ENCODE measurements at regions not wholly inside any gene's neighbourhood (a gene's known extent, or its start where the extent isn't known, plus 50 kb on each side); places are given as distances from the start of the nearest gene placed in this dataset.
A peak's percentile ranks its signal among the peaks of the same experiment; 100 is the strongest.

DNA sequence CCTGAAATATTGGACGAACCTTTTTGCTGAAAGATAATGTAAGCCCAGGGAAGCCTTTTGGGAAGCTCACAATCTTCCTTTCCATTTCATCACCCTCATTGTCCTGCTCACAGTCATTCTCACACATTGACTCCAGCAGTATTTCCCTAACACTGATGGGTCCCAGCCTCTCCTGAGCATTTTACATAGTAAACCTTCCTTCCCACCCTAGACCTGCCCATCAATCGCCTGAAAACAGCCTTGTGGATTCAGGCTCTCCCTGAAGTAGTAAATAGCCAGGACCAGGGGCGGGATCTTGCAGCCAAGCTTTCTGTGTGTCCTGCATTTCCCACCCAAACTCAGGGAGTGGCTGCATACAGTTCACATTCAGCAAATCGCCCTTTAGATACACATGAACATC is 149.9 kb downstream of the CYRIA start:
- 67 to 71% methylated on average over 4 of the region's 4 CpGs for WGBS, 2 donors

DNA sequence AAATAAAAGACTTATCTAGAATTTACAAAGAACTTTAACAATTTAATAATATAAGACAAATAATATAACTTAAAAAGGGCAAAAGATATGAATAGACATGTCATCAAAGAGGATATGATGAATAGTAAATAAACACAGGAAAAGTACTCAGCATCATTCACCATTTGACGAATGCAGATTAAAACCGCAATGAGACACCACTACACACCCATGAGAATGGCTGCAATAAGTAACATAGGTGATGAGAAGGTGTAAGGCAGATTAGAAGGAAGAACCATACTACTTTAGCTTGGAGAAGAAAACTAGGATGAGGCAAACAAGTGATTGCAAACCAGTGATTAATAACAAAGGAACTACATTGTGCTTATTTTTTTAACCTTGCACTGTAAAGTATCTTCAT is 152.0 kb downstream of the CYRIA start:
- WGBS, 2 donors = 51 to 55% methylated on average over 2 of the region's 2 CpGs
- H3K4me3 ChIP-seq (ENCODE audit: low read depth in 1 of 2, low read length in 2 of 2) = no peak overlapping the region

More for the DNA sequence above, 149.9 kb downstream of the CYRIA start:
- no peak overlapping the region for H3K4me3 ChIP-seq (ENCODE audit: low read depth in 1 of 2, low read length in 2 of 2)
- H3K27me3 ChIP-seq (ENCODE audit: control insufficient read depth in 1 of 2, insufficient read depth in 2 of 2, low read length in 2 of 2) = no peaks in the 10 kb centered on the region
- no peaks in the 10 kb centered on the region for H3K36me3 ChIP-seq (ENCODE audit: control insufficient read depth in 2 of 2, insufficient read depth in 2 of 2, low read length in 1 of 2)
- H3K9me3 ChIP-seq (ENCODE audit: control insufficient read depth in 2 of 2, insufficient read depth in 1 of 2, low read depth in 1 of 2, low read length in 1 of 2) = no peaks in the 10 kb centered on the region
- H3K4me1 ChIP-seq (ENCODE audit: control insufficient read depth in 2 of 2, insufficient read depth in 2 of 2, low read length in 1 of 2) = no peaks in the 10 kb centered on the region
- no peak overlapping the region for H3K27ac ChIP-seq (ENCODE audit: low read depth in 2 of 2, low read length in 1 of 2)

DNA sequence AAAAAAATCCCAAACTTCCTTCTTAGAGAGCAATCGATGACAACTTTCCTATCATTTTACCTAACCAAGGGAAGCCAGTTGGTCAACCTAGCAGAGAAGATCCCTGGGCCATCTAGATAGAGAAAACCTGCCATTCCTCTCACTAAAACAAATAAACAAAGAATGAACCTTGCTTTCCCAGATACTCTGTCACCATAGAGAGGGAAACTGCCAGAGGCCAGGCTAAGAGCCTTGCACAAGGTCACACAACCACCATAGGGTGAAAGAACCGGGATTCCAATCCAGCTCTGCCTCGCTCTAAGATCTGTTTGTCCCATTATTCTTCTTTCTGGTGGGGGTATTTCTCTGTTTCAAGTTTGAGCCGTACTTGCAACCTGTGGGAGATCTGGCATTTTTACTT is 154.6 kb downstream of the CYRIA start:
- Histone ChIP-seq H3K27me3 (ENCODE audit: control insufficient read depth in 1 of 2, insufficient read depth in 2 of 2, low read length in 2 of 2) (peaks cover 0 to 4% of the 10 kb centered on the region in 2 donors), H3K4me1 (ENCODE audit: control insufficient read depth in 2 of 2, insufficient read depth in 2 of 2, low read length in 1 of 2) (peaks cover 2 to 8% of the 10 kb centered on the region in 2 donors), H3K27ac (ENCODE audit: low read depth in 2 of 2, low read length in 1 of 2) (no peak overlapping the region), H3K9me3 (ENCODE audit: control insufficient read depth in 2 of 2, insufficient read depth in 1 of 2, low read depth in 1 of 2, low read length in 1 of 2) (no peaks in the 10 kb centered on the region), H3K36me3 (ENCODE audit: control insufficient read depth in 2 of 2, insufficient read depth in 2 of 2, low read length in 1 of 2) (no peaks in the 10 kb centered on the region), H3K4me3 (ENCODE audit: low read depth in 1 of 2, low read length in 2 of 2) (no peak overlapping the region)
- 86 to 90% methylated on average over 4 of the region's 4 CpGs for WGBS, 2 donors

More for the DNA sequence above, 152.0 kb downstream of the CYRIA start:
- Histone ChIP-seq H3K27ac (ENCODE audit: low read depth in 2 of 2, low read length in 1 of 2) (no peak overlapping the region), H3K27me3 (ENCODE audit: control insufficient read depth in 1 of 2, insufficient read depth in 2 of 2, low read length in 2 of 2) (no peaks in the 10 kb centered on the region), H3K36me3 (ENCODE audit: control insufficient read depth in 2 of 2, insufficient read depth in 2 of 2, low read length in 1 of 2) (no peaks in the 10 kb centered on the region), H3K9me3 (ENCODE audit: control insufficient read depth in 2 of 2, insufficient read depth in 1 of 2, low read depth in 1 of 2, low read length in 1 of 2) (no peaks in the 10 kb centered on the region), H3K4me1 (ENCODE audit: control insufficient read depth in 2 of 2, insufficient read depth in 2 of 2, low read length in 1 of 2) (no peaks in the 10 kb centered on the region)

DNA sequence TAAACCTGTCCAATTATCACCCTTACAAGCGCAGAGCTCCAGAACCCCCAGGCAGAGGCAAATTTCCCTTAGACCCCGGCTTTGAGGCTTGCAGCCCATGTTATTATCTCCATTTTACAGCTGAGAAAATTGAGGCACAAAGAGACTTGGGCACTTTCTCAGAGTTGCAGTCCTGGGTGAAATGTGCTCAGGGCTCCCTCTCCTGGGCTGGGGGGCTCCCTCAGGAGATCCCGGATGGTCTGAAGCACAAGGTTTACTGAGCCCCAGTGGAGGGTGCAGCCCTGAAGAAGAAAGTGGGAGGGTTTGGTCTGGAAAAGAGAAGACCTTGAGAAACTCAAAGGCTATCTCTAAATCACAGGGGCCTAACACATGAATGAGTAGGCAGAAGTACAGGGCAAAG is 156.6 kb downstream of the CYRIA start:
- no peaks in the 10 kb centered on the region for H3K9me3 ChIP-seq (ENCODE audit: control insufficient read depth in 2 of 2, insufficient read depth in 1 of 2, low read depth in 1 of 2, low read length in 1 of 2)
- WGBS, 2 donors = 72 to 82% methylated on average over 3 of the region's 3 CpGs
- H3K27me3 ChIP-seq (ENCODE audit: control insufficient read depth in 1 of 2, insufficient read depth in 2 of 2, low read length in 2 of 2) = peaks cover 0 to 4% of the 10 kb centered on the region in 2 donors

DNA sequence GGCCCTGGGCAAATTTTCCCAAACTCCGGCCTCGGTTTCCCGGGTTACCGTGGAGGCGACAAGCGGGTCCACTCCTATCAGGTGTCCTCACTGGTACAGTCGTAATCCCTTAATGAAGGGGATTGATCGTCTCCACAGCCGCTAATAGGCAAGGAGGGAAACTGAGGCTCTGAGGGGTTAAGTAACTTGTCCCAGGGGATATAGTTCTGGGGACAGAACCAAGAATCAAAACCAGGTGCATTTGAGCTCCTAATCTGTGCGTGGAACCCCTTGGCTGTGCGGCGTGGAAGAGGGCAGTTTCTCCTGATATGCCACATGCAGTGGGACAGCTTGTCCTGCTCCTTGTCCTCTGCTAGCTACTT is 157.2 kb downstream of the CYRIA start:
- peaks cover 0 to 4% of the 10 kb centered on the region in 2 donors for H3K27me3 ChIP-seq (ENCODE audit: control insufficient read depth in 1 of 2, insufficient read depth in 2 of 2, low read length in 2 of 2)
- no peak overlapping the region for H3K4me3 ChIP-seq (ENCODE audit: low read depth in 1 of 2, low read length in 2 of 2)
- 15 to 20% methylated on average over 12 of the region's 12 CpGs for WGBS, 2 donors

More for the DNA sequence above, 156.6 kb downstream of the CYRIA start:
- Histone ChIP-seq H3K4me1 (ENCODE audit: control insufficient read depth in 2 of 2, insufficient read depth in 2 of 2, low read length in 1 of 2) (peaks cover 2 to 8% of the 10 kb centered on the region in 2 donors), H3K36me3 (ENCODE audit: control insufficient read depth in 2 of 2, insufficient read depth in 2 of 2, low read length in 1 of 2) (no peaks in the 10 kb centered on the region), H3K27ac (ENCODE audit: low read depth in 2 of 2, low read length in 1 of 2) (no peak overlapping the region), H3K4me3 (ENCODE audit: low read depth in 1 of 2, low read length in 2 of 2) (no peak overlapping the region)

DNA sequence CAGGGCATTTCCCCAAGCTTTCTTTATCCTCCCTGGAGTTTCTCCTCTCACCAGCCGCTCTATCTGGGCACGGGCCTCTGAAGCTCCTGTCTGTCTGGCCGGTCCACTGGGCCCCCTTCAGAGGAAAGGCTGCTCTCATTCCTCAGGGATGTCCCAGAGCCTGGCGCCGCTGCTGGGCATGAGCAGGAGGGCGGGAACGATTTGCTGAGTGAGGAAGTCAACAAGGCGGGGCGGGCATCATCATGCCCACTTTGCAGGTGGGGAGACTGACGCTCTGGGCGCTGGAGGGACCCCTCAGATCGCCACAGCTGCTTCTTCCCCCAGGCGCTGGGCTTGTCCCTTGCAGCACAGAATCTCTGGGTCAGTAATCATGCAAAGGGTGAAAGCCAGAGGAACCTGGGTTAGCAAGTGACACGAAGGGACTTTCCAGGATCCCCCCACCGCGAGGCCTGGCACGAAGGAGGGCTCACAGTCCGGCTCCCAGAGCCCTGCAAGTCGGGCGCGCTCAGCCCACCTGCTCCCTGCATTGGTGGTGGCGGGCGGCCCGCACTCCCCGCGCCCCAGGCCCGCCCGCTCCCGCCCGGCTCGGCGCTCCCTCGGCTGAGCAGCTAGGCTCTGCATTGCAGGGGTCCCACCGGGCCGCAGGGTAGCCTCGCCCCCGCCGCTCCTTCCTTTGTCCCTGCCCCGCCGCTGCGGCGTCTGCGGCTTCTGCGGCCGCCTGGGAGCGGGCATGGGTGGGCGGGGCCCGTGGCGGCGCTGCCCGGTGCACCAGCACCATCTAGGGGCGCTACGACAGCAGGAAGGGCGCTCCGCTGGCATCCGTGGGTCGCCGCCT is 157.8 kb downstream of the CYRIA start:
- Histone ChIP-seq H3K4me1 (ENCODE audit: control insufficient read depth in 2 of 2, insufficient read depth in 2 of 2, low read length in 1 of 2) (peaks cover 2 to 8% of the 10 kb centered on the region in 2 donors), H3K9me3 (ENCODE audit: control insufficient read depth in 2 of 2, insufficient read depth in 1 of 2, low read depth in 1 of 2, low read length in 1 of 2) (no peaks in the 10 kb centered on the region), H3K36me3 (ENCODE audit: control insufficient read depth in 2 of 2, insufficient read depth in 2 of 2, low read length in 1 of 2) (no peaks in the 10 kb centered on the region), H3K27ac (ENCODE audit: low read depth in 2 of 2, low read length in 1 of 2) (no peak overlapping the region), H3K4me3 (ENCODE audit: low read depth in 1 of 2, low read length in 2 of 2) (peak overlapping the region in 1 of 2 donors; percentile 44), H3K27me3 (ENCODE audit: control insufficient read depth in 1 of 2, insufficient read depth in 2 of 2, low read length in 2 of 2) (peaks cover 0 to 4% of the 10 kb centered on the region in 2 donors)
- WGBS, 2 donors = 7 to 9% methylated on average over 43 to 58 of the region's 58 CpGs

More for the DNA sequence above, 157.2 kb downstream of the CYRIA start:
- H3K27ac ChIP-seq (ENCODE audit: low read depth in 2 of 2, low read length in 1 of 2) = no peak overlapping the region
- H3K9me3 ChIP-seq (ENCODE audit: control insufficient read depth in 2 of 2, insufficient read depth in 1 of 2, low read depth in 1 of 2, low read length in 1 of 2) = no peaks in the 10 kb centered on the region
- peaks cover 2 to 8% of the 10 kb centered on the region in 2 donors for H3K4me1 ChIP-seq (ENCODE audit: control insufficient read depth in 2 of 2, insufficient read depth in 2 of 2, low read length in 1 of 2)
- no peaks in the 10 kb centered on the region for H3K36me3 ChIP-seq (ENCODE audit: control insufficient read depth in 2 of 2, insufficient read depth in 2 of 2, low read length in 1 of 2)

DNA sequence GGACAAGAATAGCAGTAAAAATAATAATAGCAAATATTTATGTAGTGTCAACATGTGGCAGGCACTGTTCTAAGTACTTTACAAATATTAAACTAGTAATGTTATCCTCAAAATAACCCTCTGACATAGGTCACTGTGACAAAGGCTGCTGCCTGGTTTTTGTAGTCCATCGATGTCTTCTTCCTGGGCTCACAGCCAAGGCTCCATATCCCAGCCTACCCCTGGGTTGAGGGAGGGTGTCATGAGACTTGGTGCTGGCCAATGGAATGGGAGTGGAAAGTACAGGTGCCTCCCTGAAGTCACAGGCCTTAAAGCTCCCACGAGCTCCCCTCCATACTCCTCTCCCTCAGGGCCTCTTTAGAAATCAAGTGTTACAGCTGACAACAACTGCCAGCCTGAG is 159.3 kb downstream of the CYRIA start:
- Histone ChIP-seq H3K4me3 (ENCODE audit: low read depth in 1 of 2, low read length in 2 of 2) (no peak overlapping the region), H3K9me3 (ENCODE audit: control insufficient read depth in 2 of 2, insufficient read depth in 1 of 2, low read depth in 1 of 2, low read length in 1 of 2) (no peaks in the 10 kb centered on the region), H3K36me3 (ENCODE audit: control insufficient read depth in 2 of 2, insufficient read depth in 2 of 2, low read length in 1 of 2) (no peaks in the 10 kb centered on the region), H3K27ac (ENCODE audit: low read depth in 2 of 2, low read length in 1 of 2) (no peak overlapping the region), H3K27me3 (ENCODE audit: control insufficient read depth in 1 of 2, insufficient read depth in 2 of 2, low read length in 2 of 2) (peaks cover 0 to 4% of the 10 kb centered on the region in 2 donors), H3K4me1 (ENCODE audit: control insufficient read depth in 2 of 2, insufficient read depth in 2 of 2, low read length in 1 of 2) (peaks cover 2 to 8% of the 10 kb centered on the region in 2 donors)
- WGBS, 2 donors = 36 to 58% methylated on average over 2 of the region's 2 CpGs

DNA sequence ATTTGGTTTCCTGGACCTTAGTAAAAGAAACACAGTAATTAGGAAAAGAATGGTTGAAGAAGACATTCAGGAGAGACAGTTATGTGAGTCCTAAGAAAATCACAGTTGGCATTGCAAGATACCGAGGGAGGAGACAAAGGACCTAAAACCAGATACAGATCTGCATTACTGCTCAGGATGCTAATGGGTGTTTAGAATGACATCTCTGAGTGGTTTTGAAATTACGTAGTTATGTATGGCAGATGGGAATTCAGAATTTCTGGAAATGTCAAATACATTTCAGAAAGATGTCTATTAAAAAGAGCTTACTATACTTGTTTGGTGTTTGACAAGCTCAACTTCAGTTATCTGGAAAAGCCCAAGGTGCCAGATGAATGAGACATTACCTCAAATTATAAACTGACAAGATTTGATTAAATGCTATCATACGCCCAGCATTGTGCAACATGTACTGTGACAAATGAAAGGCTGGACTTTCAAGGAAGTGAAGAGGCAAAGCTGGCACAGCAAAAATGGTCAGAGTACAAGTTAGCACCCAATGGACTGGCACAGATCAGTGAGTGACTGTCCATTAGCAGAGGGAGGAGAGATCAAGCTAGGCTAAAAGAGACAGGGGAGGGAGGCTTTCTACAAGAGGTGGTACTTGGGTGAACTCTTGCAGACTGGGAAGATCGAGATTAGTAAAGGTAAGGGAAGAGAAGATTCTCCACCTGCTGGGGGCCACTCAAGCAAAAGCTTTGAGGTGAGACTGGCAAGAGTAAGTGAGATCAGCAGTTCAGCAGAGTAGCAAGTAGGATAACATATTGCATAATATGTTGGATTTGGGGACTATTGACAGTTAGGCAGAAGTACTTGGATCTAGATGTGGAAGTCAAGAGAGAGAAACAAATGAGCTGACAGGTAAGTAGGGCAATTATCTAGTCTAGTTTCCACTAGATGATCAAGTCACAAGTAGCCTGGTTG is 168.9 kb downstream of the CYRIA start:
- Histone ChIP-seq H3K4me1 (ENCODE audit: control insufficient read depth in 2 of 2, insufficient read depth in 2 of 2, low read length in 1 of 2) (no peaks in the 10 kb centered on the region), H3K27me3 (ENCODE audit: control insufficient read depth in 1 of 2, insufficient read depth in 2 of 2, low read length in 2 of 2) (no peaks in the 10 kb centered on the region), H3K36me3 (ENCODE audit: control insufficient read depth in 2 of 2, insufficient read depth in 2 of 2, low read length in 1 of 2) (no peaks in the 10 kb centered on the region), H3K9me3 (ENCODE audit: control insufficient read depth in 2 of 2, insufficient read depth in 1 of 2, low read depth in 1 of 2, low read length in 1 of 2) (no peaks in the 10 kb centered on the region), H3K27ac (ENCODE audit: low read depth in 2 of 2, low read length in 1 of 2) (no peak overlapping the region), H3K4me3 (ENCODE audit: low read depth in 1 of 2, low read length in 2 of 2) (no peak overlapping the region)
- 69 to 80% methylated on average over 4 of the region's 4 CpGs for WGBS, 2 donors

DNA sequence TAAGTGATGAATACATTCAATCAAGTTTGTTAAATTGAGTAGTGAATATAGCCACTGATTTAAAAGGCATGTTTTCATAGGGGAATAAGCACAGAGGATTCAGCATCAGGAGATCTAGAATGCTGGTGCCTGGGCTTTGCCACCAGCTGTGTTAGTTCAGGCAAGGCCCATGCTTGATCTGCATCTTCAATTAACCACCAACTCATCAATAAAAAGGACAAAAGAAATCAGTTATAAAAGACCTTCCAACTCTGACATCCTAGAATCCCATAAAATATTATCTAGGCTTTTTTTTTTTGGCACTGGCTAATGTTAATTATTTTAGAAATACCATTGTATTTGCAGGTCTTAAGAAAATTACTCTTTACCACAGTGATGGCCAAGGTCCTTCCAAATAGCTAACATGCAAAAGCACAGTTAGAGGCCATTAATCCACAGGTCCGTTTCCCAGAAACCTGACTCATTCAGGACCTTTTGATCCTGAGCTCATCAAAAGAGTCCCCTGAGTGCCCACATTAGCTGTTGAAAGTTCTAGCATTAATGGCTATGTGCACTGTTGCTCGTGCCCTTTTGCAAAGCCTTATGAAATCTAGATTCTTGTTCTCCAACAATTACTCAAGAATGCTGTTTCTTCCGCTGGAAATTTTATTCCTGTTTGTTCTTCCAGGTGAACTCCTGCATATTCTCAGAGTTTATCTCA is 170.0 kb downstream of the CYRIA start:
- Histone ChIP-seq H3K9me3 (ENCODE audit: control insufficient read depth in 2 of 2, insufficient read depth in 1 of 2, low read depth in 1 of 2, low read length in 1 of 2) (no peaks in the 10 kb centered on the region), H3K4me1 (ENCODE audit: control insufficient read depth in 2 of 2, insufficient read depth in 2 of 2, low read length in 1 of 2) (no peaks in the 10 kb centered on the region), H3K27ac (ENCODE audit: low read depth in 2 of 2, low read length in 1 of 2) (no peak overlapping the region), H3K36me3 (ENCODE audit: control insufficient read depth in 2 of 2, insufficient read depth in 2 of 2, low read length in 1 of 2) (no peaks in the 10 kb centered on the region), H3K27me3 (ENCODE audit: control insufficient read depth in 1 of 2, insufficient read depth in 2 of 2, low read length in 2 of 2) (no peaks in the 10 kb centered on the region), H3K4me3 (ENCODE audit: low read depth in 1 of 2, low read length in 2 of 2) (no peak overlapping the region)
- WGBS, 2 donors = 66 to 75% methylated on average over 3 of the region's 3 CpGs

Measured in esophagus (tissue), 2 donors.